ENCODE measurements at regions not wholly inside any gene's neighbourhood (a gene's known extent, or its start where the extent isn't known, plus 50 kb on each side); places are given as distances from the start of the nearest gene placed in this dataset.

- TF ChIP-seq POLR2A (IDR thresholded peaks at IDR 0.05), result no peak
- TF ChIP-seq CTCF (IDR thresholded peaks at IDR 0.05), result no peak
Observed at GRCh38 chr7:145216866-145217265, 381.0 kb upstream of the TPK1 start.

Measured in Peyer's patch (tissue), 4 donors.